HL-60 (cell line): ENCODE measurements at regions not wholly inside any gene's neighbourhood (a gene's known extent, or its start where the extent isn't known, plus 50 kb on each side); places are given as distances from the start of the nearest gene placed in this dataset.

Experiments used
- DNase-seq, 2 experiments: peaks; one replicate each; pipeline ENCODE4 v3.0.0-alpha.2; 2010 to 2020; ENCODE audit warnings: low read depth in 1 of 2, low spot score in 1 of 2
- H3K27ac ChIP-seq: fragments of 250-450 bp; sonication (Bioruptor Pico); replicated peaks from 2 replicates; pipeline ENCODE4 v1.5.1; 2020; ENCODE audit warnings: mild to moderate bottlenecking, moderate library complexity
- H3K27me3 ChIP-seq: fragments of 250-450 bp; sonication (Bioruptor Pico); 2 replicates; pipeline ENCODE4 v1.5.1; 2021; ENCODE audit warnings: mild to moderate bottlenecking, moderate library complexity; ENCODE audit not compliant: insufficient read depth, poor library complexity, severe bottlenecking
- H3K4me3 ChIP-seq: replicated peaks from 2 replicates; pipeline ENCODE4 v1.5.1; 2011; ENCODE audit warnings: mild to moderate bottlenecking, control low read depth, low read length; ENCODE audit not compliant: insufficient read depth
- GABPA ChIP-seq: IDR thresholded peaks from 2 replicates; pipeline ENCODE4 v1.6.1; 2012; ENCODE audit warnings: low read depth
- POLR2AphosphoS5 ChIP-seq: IDR thresholded peaks from 2 replicates; pipeline ENCODE4 v1.6.1; 2012; ENCODE audit warnings: low read depth
- SPI1 ChIP-seq: IDR thresholded peaks from 2 replicates; pipeline ENCODE4 v1.6.1; 2012; ENCODE audit warnings: low read depth, mild to moderate bottlenecking, borderline replicate concordance
- TF ChIP-seq, protein P1 (sequence below): IDR thresholded peaks from one replicate; pipeline ENCODE4 v1.5.1; 2011; ENCODE audit warnings: low read length, control low read depth, inconsistent platforms; ENCODE audit not compliant: insufficient read depth
- TF ChIP-seq, protein P2 (sequence below): IDR thresholded peaks from 2 replicates; pipeline ENCODE4 v1.6.1; 2012; ENCODE audit warnings: low read depth; ENCODE audit not compliant: insufficient replicate concordance

DNA sequence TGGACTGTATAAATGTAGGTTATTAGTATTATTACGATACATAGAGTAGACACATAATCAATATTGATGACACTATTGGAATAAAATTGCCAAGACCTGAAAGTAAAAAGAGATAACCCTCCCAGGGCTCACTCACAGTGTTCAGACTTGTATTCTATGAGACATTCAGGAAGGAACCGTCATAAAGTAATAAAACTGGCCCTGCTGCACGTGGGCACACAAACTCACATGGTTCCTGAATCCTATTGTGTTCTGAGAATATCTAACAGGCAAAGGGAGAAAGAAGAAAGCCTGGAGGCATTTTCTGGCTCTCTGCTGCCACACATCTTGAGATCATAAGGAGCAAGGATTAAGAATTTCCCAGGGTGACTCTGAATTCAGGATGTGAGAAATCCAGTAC is 575.9 kb downstream of the HS3ST4 start:
- Histone ChIP-seq H3K27me3 (no peaks in the 10 kb centered on the region), H3K27ac (no peak overlapping the region), H3K4me3 (no peak overlapping the region)
- TF ChIP-seq, protein P1, sequence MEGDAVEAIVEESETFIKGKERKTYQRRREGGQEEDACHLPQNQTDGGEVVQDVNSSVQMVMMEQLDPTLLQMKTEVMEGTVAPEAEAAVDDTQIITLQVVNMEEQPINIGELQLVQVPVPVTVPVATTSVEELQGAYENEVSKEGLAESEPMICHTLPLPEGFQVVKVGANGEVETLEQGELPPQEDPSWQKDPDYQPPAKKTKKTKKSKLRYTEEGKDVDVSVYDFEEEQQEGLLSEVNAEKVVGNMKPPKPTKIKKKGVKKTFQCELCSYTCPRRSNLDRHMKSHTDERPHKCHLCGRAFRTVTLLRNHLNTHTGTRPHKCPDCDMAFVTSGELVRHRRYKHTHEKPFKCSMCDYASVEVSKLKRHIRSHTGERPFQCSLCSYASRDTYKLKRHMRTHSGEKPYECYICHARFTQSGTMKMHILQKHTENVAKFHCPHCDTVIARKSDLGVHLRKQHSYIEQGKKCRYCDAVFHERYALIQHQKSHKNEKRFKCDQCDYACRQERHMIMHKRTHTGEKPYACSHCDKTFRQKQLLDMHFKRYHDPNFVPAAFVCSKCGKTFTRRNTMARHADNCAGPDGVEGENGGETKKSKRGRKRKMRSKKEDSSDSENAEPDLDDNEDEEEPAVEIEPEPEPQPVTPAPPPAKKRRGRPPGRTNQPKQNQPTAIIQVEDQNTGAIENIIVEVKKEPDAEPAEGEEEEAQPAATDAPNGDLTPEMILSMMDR: no peak
- TF ChIP-seq POLR2AphosphoS5 (no peak), SPI1 (no peak), GABPA (no peak)
- TF ChIP-seq, protein P2, sequence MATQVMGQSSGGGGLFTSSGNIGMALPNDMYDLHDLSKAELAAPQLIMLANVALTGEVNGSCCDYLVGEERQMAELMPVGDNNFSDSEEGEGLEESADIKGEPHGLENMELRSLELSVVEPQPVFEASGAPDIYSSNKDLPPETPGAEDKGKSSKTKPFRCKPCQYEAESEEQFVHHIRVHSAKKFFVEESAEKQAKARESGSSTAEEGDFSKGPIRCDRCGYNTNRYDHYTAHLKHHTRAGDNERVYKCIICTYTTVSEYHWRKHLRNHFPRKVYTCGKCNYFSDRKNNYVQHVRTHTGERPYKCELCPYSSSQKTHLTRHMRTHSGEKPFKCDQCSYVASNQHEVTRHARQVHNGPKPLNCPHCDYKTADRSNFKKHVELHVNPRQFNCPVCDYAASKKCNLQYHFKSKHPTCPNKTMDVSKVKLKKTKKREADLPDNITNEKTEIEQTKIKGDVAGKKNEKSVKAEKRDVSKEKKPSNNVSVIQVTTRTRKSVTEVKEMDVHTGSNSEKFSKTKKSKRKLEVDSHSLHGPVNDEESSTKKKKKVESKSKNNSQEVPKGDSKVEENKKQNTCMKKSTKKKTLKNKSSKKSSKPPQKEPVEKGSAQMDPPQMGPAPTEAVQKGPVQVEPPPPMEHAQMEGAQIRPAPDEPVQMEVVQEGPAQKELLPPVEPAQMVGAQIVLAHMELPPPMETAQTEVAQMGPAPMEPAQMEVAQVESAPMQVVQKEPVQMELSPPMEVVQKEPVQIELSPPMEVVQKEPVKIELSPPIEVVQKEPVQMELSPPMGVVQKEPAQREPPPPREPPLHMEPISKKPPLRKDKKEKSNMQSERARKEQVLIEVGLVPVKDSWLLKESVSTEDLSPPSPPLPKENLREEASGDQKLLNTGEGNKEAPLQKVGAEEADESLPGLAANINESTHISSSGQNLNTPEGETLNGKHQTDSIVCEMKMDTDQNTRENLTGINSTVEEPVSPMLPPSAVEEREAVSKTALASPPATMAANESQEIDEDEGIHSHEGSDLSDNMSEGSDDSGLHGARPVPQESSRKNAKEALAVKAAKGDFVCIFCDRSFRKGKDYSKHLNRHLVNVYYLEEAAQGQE: no peak
- DNase-seq: no peak

DNA sequence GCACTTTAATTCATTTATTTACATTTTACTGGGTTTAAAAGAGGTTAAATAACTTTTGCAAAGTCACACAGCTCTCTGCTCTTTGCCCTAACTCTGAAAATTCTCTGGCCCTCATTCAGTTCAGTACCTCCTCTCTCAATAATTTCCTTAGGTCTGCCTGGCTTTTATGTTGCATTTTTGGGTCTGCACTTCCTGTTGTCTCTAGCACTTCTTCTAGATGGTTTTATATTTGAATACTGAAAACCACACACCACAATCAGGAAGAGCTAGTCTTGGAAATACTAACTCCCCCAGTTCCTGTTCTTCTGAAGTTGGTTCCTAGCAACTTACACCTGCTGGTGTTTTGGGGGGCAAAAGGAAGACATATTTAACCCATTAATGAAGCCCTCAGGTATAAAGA is 577.9 kb downstream of the HS3ST4 start:
- H3K27ac ChIP-seq: no peak overlapping the region
- TF ChIP-seq, protein P1: no peak
- TF ChIP-seq GABPA (no peak), SPI1 (no peak), POLR2AphosphoS5 (no peak)
- TF ChIP-seq, protein P2: no peak
- no peak overlapping the region for H3K4me3 ChIP-seq
- H3K27me3 ChIP-seq: no peaks in the 10 kb centered on the region
- no peak for DNase-seq

DNA sequence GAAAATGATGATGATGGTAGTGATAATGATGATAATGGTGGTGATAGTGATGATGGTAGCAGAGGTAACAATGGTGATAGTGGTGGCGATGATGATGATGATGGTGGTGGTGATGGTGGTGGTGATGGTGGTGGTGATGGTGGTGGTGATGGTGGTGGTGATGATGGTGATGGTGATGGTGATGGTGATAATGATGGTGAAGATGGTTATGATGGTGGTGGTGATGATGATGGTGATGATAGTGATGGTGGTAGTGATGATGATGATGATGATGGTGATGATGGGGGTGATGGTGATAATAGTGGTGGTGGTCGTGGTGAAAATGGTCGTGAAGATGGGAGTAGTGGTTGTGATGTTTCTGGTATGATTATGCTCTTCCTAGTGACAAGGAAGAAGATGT is 581.8 kb downstream of the HS3ST4 start:
- Histone ChIP-seq H3K27ac (no peak overlapping the region), H3K4me3 (no peak overlapping the region), H3K27me3 (no peaks in the 10 kb centered on the region)
- TF ChIP-seq GABPA (no peak), SPI1 (no peak), POLR2AphosphoS5 (no peak)
- TF ChIP-seq, protein P2: no peak
- TF ChIP-seq, protein P1: no peak
- no peak for DNase-seq
